Adrenal gland (tissue), 9 donors: ENCODE measurements at regions not wholly inside any gene's neighbourhood (a gene's known extent, or its start where the extent isn't known, plus 50 kb on each side); places are given as distances from the start of the nearest gene placed in this dataset.

Experiments
- DNase-seq, 7 donors: peaks; one replicate each; pipeline ENCODE4 v3.0.0-alpha.2; 2019 to 2020
- H3K27ac ChIP-seq, 5 donors: fragments of 200-600 bp; sonication (generic) in 4 of 5; 1 replicate in 3 of 5; 2 replicates in 2 of 5; pipeline versions ENCODE4 v1.5.1 to v1.8.0; 2016 to 2020; ENCODE audit warnings: mild to moderate bottlenecking in 1 of 5
- H3K27me3 ChIP-seq: fragments of 200-600 bp; 2 replicates; pipeline ENCODE4 v1.8.0; 2021
- H3K36me3 ChIP-seq, 2 donors: fragments of 200-600 bp; replicated peaks in 1 of 2; 1 replicate in 1 of 2; 2 replicates in 1 of 2; pipeline versions ENCODE4 v1.5.1 to v1.8.0; 2018 to 2022
- H3K4me1 ChIP-seq, 2 donors: fragments of 200-600 bp; replicated peaks in 1 of 2; 1 replicate in 1 of 2; 2 replicates in 1 of 2; pipeline versions ENCODE4 v1.5.1 to v1.8.0; 2018 to 2021
- H3K4me3 ChIP-seq, 4 donors: fragments of 200-600 bp; sonication (generic) in 3 of 4; one replicate each; pipeline ENCODE4 v1.5.1; 2016 to 2018
- H3K9me3 ChIP-seq, 3 donors: fragments of 200-600 bp; sonication (generic) in 1 of 3; replicated peaks in 1 of 3; 1 replicate in 2 of 3; 2 replicates in 1 of 3; pipeline versions ENCODE4 v1.5.1 to v1.8.0; 2016 to 2021
- POLR2A ChIP-seq, 2 donors: fragments of 450-650 bp; IDR thresholded peaks; one replicate each; pipeline ENCODE4 v1.6.1; 2017; ENCODE audit warnings: antibody characterized with exemption in 2 of 2, mild to moderate bottlenecking in 2 of 2, moderate library complexity in 1 of 2
- WGBS, 4 donors: extraction: QIAGEN DNeasy Blood & Tissue Kit in 2 of 4; methylation state at CpG; one replicate each; pipeline versions ENCODE4 v1.1.5 to v1.1.7; 2013 to 2017; 5-methylcytosine and 5-hydroxymethylcytosine counted together
- intact Hi-C, 2 donors: fragments of 100-400 bp; cut with DNase I; formaldehyde crosslinking; loops; one replicate each; pipeline versions ENCODE4 v1.14.1 to v1.15.0; 2022 to 2023
- TF ChIP-seq, protein P1 (sequence below), 6 experiments: fragments of 450-650 bp in 4 of 6; fragments of 200-600 bp in 2 of 6; sonication (generic) in 1 of 6; IDR thresholded peaks; 1 replicate in 5 of 6; 2 replicates in 1 of 6; pipeline versions ENCODE4 v1.5.1 to v1.8.0; 2016 to 2021; ENCODE audit warnings: antibody characterized with exemption in 6 of 6, mild to moderate bottlenecking in 2 of 6, moderate library complexity in 1 of 6
- donor health status: healthy with polysubstance abuse.
- donor health status: Bipolar disorder and iron deficiency.
- donor health status: DM: yes; HTN: yes; CAD: no.
- donor health status: DM: no; HTN: no; CAD: no.
- donor health status: DM: no; HTN: no; CAD: no.

DNA sequence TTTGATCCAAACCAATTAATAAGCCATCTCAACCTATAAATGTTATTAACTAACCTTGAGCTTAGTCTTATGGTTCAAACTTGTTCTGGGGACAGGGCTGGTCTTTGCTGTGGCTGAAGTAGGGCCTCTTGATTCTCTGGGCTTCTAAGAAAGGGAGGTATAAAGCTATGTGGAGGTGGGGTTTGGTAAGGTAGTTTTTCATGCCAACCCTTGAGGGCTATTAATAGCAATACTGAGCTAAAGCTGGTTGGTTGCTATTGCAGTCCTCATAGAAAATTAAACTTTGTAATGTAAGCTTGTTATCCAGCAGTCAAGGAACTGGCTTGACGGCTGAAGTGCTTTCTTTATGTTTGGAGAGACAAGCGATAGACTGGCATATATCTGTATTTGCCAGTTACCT is 112.1 kb downstream of the RND3 start:
- WGBS, 4 donors: 45 to 68% (median 57%) methylated on average over 2 of the region's 2 CpGs
- intact Hi-C loops: no loop called here

GRCh38 chr2:150374492-150374891 is 113.0 kb downstream of the RND3 start:
- Histone ChIP-seq H3K9me3 (no peaks in the 10 kb centered on the region), H3K27me3 (no peaks in the 10 kb centered on the region), H3K36me3 (no peaks in the 10 kb centered on the region), H3K4me3 (no peak overlapping the region), H3K27ac (no peak overlapping the region), H3K4me1 (no peaks in the 10 kb centered on the region)
- WGBS, 4 donors: 81 to 94% (median 88%) methylated on average over 1 of the region's 1 CpG
- no peak for DNase-seq
- TF ChIP-seq, protein P1, sequence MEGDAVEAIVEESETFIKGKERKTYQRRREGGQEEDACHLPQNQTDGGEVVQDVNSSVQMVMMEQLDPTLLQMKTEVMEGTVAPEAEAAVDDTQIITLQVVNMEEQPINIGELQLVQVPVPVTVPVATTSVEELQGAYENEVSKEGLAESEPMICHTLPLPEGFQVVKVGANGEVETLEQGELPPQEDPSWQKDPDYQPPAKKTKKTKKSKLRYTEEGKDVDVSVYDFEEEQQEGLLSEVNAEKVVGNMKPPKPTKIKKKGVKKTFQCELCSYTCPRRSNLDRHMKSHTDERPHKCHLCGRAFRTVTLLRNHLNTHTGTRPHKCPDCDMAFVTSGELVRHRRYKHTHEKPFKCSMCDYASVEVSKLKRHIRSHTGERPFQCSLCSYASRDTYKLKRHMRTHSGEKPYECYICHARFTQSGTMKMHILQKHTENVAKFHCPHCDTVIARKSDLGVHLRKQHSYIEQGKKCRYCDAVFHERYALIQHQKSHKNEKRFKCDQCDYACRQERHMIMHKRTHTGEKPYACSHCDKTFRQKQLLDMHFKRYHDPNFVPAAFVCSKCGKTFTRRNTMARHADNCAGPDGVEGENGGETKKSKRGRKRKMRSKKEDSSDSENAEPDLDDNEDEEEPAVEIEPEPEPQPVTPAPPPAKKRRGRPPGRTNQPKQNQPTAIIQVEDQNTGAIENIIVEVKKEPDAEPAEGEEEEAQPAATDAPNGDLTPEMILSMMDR (IDR thresholded peaks at IDR 0.05): no peak
- no peak for TF ChIP-seq POLR2A (IDR thresholded peaks at IDR 0.05)
- intact Hi-C loops: no loop called here

More for the DNA sequence above, 112.1 kb downstream of the RND3 start:
- Histone ChIP-seq H3K27ac (no peak overlapping the region), H3K9me3 (no peaks in the 10 kb centered on the region), H3K27me3 (no peaks in the 10 kb centered on the region), H3K4me3 (no peak overlapping the region), H3K4me1 (no peaks in the 10 kb centered on the region), H3K36me3 (no peaks in the 10 kb centered on the region)
- DNase-seq: no peak
- TF ChIP-seq, protein P1 (IDR thresholded peaks at IDR 0.05): no peak
- TF ChIP-seq POLR2A (IDR thresholded peaks at IDR 0.05): no peak

- no peaks in the 10 kb centered on the region for H3K4me1 ChIP-seq
- no peak for TF ChIP-seq POLR2A (IDR thresholded peaks at IDR 0.05)
- TF ChIP-seq, protein P1 (IDR thresholded peaks at IDR 0.05): no peak
- 90 to 93% (median 92%) methylated on average over 2 of the region's 2 CpGs for WGBS, 4 donors
- H3K36me3 ChIP-seq: no peaks in the 10 kb centered on the region
- no peak for DNase-seq
- H3K9me3 ChIP-seq: no peaks in the 10 kb centered on the region
- no peak overlapping the region for H3K27ac ChIP-seq
- intact Hi-C loops: no loop called here
- no peak overlapping the region for H3K4me3 ChIP-seq
- no peaks in the 10 kb centered on the region for H3K27me3 ChIP-seq
These were observed 114.1 kb downstream of the RND3 start for GRCh38 chr2:150373374-150373773.

GRCh38 chr2:150371044-150371818 is 116.2 kb downstream of the RND3 start:
- H3K36me3 ChIP-seq: no peaks in the 10 kb centered on the region
- no peaks in the 10 kb centered on the region for H3K27me3 ChIP-seq
- TF ChIP-seq, protein P1 (IDR thresholded peaks at IDR 0.05): no peak
- TF ChIP-seq POLR2A (IDR thresholded peaks at IDR 0.05): no peak
- intact Hi-C loops: no loop called here
- DNase-seq: no peak
- H3K4me3 ChIP-seq: no peak overlapping the region
- H3K9me3 ChIP-seq: no peaks in the 10 kb centered on the region
- 87 to 92% (median 88%) methylated on average over 3 of the region's 3 CpGs for WGBS, 4 donors
- H3K27ac ChIP-seq: no peak overlapping the region
- H3K4me1 ChIP-seq: no peaks in the 10 kb centered on the region
